22Rv1 (cell line): ENCODE measurements at regions not wholly inside any gene's neighbourhood (a gene's known extent, or its start where the extent isn't known, plus 50 kb on each side); places are given as distances from the start of the nearest gene placed in this dataset.

Experiments
- ZFX ChIP-seq: fragments of 450-650 bp; IDR thresholded peaks from 2 replicates; pipeline ENCODE4 v1.6.1; 2017; ENCODE audit warnings: antibody characterized with exemption, borderline replicate concordance
- TF ChIP-seq, protein P1 (sequence below): fragments of 450-650 bp; IDR thresholded peaks from 2 replicates; pipeline ENCODE4 v1.5.1; 2017; ENCODE audit warnings: mild to moderate bottlenecking

DNA sequence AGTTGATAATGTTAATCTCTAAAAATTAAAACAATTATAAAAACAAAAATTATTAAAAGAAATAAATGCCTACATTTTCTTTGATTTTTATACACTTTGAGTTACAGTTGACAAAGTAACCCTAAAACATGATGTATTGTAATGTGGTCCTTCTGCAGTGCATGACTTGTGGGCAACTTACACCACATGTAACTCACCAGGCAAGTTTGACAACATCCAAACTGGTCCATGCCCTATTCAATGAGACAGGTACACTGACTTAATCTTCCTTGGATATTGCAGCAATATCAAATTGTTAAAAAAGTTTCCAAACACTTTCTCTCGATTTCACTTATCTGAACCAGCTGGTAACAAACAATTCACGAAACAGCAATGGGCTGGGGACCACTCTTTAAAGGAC lies 81.5 kb downstream of the FTHL17 start:
- TF ChIP-seq, protein P1, sequence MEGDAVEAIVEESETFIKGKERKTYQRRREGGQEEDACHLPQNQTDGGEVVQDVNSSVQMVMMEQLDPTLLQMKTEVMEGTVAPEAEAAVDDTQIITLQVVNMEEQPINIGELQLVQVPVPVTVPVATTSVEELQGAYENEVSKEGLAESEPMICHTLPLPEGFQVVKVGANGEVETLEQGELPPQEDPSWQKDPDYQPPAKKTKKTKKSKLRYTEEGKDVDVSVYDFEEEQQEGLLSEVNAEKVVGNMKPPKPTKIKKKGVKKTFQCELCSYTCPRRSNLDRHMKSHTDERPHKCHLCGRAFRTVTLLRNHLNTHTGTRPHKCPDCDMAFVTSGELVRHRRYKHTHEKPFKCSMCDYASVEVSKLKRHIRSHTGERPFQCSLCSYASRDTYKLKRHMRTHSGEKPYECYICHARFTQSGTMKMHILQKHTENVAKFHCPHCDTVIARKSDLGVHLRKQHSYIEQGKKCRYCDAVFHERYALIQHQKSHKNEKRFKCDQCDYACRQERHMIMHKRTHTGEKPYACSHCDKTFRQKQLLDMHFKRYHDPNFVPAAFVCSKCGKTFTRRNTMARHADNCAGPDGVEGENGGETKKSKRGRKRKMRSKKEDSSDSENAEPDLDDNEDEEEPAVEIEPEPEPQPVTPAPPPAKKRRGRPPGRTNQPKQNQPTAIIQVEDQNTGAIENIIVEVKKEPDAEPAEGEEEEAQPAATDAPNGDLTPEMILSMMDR = no peak
- no peak for TF ChIP-seq ZFX
